Muscle of arm (tissue), 1 donor: ENCODE measurements at regions not wholly inside any gene's neighbourhood (a gene's known extent, or its start where the extent isn't known, plus 50 kb on each side); places are given as distances from the start of the nearest gene placed in this dataset.

Source experiments
- DNase-seq: peaks from one replicate; pipeline ENCODE4 v3.0.0-alpha.2; 2013

DNA sequence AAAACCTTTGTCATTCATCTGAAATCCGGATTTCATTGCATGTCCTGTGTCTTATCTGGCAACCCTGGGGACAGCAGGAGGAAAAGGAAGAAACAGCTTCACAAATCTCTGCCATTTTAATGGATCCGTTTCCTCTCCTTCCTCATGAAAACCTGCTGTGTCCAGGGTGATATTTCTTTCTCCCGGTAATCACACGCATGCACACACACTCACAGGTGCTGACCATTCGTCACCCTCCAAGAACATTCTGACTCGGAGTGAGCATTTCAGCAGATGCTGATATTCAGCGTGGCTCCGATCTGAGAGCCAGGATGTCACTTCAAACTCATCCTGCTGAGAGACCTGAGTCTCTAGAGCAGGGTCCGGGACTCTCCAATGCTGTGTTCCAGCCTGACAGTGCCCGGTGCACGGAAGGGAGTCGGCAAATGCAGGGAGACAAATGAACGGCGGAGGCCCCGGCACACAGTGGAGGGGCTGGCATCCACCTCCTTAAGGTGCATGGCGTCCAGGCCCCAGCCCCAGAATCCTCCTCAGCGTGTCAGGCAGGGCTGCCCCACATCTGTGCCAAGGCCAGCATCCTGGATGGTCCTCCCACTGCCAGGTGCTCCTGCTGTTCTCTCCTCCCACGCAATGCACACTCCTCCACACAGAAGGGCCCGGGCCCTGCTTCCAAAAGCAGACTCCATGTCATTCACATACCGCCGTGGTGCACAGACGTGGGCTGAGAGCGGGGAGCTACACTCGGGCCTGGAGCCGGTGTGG, 70.7 kb downstream of the RBFOX3 start:
- no peak for DNase-seq

DNA sequence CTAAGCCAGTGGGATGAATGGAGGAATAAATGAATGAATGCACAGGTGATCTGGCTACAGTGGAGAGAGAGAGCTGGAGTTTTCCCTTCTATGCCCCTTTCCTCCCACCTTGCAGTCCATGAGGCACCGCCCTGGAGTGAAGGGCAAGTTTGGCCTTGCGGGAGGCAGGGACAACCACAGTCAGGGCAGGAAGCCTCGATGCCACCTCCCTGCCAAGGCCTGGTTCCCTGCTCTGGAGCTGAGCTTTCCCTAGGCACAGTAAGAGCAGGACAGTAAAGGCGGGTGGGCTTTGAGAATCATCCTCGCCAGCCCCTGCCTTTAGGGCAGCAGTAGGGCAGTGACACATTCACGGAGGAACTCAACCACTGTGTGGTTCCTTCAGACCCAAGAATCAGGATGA, 72.6 kb downstream of the RBFOX3 start:
- no peak for DNase-seq

DNA sequence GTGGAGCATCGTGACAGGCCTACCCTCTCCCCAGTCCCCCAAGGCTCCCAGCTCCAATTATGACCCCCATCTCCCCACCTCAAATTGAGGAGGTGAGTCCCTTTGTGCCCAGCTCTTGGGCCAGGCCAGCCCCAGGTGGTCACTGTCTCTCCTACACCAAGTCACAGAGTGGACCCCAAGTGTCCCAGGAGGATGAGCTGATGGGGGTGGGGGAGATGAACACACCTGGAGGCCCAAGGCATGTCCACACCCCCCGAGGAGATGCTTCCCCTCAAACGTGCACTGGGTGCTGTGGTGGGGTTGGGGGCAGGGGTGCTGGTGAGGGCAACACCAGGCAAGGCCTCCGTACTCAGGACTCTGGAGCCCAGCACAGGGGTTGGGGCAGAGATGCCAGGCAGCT, 73.2 kb downstream of the RBFOX3 start:
- DNase-seq, result no peak

DNA sequence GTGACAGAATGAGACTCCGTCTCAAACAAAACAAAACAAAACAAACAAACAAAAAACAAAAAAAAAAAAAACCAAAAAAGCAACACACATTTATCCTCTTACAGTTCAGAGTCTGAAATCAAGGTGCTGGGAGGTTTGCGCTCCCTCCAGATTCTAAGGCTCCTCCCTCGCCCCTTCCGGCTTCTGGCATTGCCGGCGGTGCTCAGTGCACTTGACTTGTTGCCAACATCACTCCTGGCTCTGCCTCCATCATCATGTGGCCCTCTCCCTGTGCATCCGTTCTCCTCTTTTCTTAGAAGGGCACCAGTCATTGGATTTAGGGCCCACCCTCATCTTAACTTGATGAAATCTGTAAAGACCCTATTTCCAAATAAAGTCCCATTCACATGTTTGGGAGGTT, 73.8 kb downstream of the RBFOX3 start:
- no peak for DNase-seq

DNA sequence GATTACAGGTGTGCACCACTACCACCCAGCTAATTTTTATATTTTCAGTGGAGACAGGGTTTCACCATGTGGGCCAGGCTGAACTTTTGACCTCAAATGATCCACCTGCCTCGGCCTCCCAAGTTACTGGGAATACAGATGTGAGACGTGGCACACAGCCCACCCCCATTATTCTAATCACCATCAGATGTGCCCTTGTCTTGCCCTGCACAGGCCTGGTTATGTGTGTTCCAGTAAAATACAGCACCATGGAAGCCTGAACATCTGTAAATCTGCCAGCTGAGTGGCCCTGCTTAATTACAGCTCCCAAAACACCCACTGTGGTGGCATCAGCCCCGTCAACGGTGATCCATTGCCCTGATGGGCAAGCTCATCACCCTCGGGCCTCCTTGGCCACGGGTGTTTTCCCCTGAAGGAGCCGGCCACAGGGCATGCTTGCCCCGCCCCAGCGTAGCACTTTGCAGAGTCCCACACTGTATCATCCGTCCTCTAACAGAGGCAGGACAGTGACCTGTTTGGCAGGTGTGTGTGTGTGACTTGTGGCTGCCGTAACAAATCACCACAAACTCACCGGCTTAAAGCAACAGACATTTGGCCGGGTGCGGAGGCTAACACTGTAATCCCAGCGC, 74.5 kb downstream of the RBFOX3 start:
- no peak for DNase-seq

DNA sequence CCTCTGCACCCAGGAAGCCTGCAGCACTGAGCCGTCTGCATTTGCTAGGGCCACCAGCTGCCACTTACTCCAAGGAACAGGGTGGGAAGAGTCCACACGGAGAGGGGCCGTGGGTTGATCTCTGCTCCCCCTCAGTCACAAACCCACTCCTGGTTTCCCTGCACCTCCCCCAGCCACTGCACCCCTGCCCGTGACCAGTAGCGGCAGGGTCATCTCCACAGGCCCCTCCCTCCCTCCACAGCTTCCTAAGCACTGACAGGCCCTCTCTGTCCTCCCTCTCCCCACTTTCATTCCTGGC, 75.2 kb downstream of the RBFOX3 start:
- no peak for DNase-seq

DNA sequence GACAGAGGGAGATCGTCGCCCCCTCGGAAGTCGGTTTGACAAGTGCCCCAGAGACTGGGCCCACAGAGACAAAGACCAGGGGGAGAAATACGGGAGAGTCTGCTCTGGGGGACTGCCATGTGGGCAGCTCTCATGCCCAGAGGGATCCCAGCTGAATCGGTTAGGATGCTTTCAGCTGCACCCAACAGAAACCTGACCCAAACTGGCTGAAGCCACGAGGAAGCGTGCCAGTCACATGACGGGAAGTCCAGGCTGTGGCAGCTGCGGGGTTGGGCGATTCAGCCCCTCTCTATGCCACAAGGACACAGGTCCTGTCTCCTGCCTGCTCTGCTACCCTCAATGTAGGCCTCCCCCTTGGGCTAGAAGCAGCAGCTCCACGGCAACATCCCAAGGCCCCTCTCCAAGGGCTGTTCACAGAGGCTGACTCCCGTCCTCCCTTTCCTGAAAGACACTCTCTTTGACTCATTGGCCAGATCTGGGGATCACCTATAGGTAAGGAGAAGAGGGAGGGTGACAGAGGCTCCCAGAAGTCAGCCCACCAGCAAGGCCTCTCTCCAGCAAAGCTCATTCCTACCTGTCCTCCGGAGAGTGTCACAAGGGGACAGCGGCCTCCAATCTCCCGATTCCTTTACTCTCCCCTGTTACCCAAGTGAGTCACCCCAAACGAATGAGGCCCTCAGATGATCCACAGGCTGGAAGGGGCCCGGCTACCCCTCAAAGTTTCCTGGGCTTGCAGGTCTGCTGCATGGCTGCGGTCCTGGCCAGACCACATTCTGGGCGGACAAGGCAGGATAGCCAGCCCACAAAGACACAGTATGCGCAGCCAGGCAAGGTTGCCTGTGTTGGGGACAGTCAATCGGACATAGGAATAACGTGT, 75.8 kb downstream of the RBFOX3 start:
- no peak for DNase-seq

DNA sequence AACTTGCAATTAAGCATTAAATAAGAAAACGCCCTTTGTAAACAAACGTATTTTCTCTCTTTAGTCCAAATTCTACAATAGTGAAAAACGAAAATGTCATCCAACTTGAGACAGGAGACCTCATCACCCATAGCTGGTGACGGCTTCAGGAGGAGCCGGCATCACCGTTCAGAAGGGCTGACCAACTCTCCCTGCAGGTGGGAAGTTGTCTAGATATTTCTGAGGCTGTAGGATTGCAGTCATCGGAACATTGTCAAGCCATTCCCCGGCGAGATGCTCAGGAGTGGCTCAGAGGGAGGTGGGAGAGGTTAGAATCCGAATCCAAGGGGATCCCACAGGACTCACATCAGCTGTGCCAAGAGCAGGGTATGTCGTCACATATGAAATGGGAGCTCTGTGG, 76.7 kb downstream of the RBFOX3 start:
- DNase-seq, result no peak

DNA sequence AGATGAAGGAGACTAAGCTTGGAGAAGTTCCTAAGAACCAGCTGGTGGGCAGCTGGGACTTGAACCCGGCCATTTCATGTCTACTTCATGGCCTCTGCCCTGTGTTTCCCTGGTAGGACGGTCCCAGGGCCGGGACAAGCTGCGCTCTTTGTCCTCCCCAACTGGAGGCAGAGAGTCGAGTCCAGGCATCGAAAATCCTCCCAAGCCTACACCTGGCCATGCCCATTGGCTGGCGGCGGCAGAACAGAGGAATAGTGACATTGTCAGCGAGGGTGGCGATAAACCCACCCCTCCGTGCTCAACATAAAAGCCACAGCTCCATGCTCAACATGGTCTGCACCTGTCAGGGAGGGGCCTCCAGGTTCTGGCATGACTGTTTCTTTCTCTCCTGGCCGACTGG, 77.7 kb downstream of the RBFOX3 start:
- no peak for DNase-seq

DNA sequence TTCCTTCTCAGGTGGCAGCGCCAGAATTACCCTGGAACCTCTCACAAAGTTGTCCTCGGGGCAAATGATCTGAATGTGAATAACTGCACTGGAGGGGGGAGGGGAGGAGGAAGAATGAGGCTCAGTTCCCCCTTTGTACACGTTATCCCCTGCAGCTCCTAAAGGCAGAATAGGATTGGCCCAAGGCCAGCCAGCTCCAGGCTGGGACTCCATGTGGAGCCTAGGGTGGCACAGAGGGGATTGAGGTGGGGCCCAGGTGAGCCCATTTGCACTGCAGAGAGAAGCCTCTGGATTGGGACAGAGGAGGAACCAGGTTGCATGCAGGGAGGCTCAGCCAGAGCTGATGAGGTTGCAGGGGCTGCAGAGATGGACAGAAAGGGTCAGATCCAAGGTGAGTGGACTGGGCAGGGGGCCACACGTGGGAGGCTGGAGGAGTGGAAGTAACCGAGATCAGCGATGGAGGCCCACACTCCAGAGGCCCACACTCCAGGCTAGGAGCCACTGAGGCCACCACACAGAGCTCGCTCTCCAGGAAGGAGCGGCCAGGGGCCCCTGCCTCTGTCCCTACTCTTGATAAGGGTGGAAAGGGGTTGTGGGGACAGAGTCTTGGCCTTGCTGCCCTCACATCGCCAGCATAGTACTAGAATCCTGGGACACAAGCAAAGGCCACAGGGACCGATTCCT, 78.6 kb downstream of the RBFOX3 start:
- no peak for DNase-seq

DNA sequence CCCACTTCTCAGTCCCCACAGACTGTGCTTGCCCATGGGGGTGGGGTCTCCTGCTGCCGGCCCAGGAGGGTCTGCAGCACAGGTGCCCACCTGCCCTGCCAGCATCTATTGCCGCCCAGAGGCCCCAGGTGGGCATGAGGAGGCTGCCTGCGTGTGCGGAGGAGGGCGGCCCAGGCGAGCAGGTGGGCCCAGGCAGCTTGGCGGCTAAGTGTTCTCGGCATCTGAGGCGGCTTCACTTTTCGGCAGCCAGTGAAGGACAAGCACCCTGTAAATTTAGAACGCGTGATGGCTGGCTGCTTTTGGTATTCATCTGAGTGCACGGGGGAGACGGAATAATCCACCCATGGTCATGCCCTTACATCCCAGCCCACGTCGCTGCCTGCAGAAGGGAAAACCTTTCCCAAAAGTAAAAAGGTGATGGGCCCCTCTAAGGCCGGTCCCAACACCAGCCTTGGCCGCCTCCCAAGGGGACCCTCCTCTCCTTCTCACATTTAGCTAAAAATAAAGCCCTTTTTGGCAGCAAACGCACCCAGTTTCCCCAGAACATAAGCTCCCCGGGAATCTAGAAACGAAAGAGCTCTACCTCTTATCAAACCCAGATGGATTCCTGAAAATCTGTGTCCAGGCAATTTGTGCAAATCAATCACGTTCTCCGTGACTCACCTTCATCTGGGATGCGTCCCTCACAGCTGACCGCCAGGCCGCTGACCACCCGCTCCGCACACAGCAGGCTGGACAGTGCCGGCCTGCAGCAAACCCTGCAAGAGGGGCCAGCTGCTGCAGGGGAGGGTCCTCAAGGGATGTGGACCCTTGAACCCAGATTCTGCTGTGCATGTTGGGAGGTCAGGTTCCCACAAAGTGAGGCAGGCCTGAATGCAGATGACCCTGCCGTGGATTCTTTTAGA, 79.4 kb downstream of the RBFOX3 start:
- DNase-seq, result no peak

DNA sequence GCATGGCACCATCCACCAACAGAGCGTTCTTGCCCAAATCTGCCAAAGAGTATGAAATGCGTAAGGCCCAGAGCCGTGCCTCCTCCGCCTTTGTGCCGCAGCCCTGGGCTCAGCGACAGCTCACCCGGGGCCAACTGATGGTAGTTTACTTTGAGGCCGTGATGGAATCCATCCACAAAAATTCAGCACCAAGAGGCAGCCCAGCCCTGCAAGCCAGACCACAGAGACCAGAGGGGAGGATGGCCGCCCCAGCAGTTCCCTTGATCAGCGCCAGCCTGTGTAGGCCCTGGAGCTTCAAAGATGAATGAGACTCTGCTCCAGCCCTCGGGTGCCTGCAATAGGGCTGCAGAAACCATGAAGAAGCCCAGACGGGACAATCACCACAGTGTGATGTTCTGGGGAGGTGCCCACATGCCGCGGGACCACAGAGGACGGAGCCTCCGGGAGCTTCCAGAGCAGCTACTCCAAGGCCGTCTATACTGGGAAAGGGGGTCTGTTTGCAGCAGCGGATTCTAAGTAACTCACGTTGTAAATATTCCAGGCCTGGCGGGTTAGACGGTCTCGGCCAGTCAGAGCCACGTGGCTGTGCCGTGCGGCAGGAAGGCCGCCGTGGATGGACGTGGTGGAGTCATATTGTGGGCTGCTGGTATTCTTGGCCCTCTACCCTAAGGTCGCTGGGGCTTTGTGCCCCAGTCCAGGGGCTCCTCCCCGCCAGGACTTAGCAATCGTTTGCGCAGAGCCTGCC, 80.3 kb downstream of the RBFOX3 start:
- DNase-seq, result no peak

DNA sequence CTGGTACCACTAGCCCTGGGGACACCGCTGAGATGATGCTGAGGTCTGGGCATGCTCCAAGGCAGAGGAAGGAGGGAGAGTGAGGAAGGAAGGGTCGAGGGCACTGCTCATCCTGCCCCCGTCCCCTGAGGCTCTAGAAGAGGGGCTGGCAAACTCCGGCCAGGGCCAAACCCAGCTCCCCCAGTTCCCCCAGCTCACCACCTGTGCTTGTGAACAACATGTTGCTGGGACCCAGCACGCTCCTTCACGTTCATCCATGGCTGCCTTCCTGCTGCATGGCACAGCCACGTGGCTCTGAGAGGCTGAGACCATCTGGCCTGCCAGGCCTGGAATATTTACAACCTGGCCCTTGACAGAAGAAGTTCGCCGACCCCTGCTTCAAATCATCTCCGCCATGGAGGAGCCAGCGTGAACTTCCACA, 81.2 kb downstream of the RBFOX3 start:
- DNase-seq, result no peak

DNA sequence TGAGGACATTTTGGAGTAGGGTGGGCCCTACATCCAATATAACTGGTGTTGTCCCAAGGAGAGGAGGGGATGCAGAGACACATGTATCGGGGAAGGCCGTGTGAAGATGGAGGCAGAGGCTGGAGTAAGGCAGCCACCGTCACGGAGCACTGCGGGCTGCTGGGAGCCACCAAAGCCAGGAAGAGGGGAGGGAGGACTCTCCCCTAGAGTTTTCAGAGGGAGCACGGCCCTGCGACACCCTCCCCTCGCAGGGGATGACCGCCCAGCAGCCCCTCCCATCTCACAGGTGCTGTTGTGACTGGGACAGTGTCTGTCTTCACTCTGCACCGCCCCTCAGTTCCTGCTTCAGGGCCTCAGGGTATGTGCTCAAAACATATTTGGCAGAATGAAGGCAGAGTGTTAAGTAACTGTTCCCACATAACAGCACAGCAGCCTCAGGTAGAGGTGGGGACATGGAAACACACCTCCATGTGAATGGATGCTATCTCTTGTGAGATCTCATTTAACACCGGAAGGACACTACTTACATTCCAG, 82.2 kb downstream of the RBFOX3 start:
- DNase-seq, result no peak

DNA sequence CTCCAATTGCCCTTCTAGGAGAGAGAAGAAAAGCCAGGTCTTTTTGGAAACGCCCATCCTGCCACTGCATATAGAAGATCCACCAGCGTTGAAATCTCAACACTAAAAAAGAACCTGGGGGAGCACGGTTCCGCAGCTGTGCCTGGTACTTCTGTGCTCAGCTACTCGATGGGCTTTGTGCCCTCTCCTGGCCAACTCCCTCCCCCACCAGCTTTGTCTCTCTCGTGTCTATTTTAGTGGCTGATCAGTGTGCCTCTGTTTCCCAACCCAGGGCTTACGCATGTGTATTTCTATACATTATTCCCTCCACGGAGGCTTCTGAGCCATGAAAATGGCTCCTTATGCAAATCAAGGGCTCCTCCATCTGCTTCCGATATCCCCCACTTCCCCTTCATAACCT, 83.5 kb downstream of the RBFOX3 start:
- no peak for DNase-seq

DNA sequence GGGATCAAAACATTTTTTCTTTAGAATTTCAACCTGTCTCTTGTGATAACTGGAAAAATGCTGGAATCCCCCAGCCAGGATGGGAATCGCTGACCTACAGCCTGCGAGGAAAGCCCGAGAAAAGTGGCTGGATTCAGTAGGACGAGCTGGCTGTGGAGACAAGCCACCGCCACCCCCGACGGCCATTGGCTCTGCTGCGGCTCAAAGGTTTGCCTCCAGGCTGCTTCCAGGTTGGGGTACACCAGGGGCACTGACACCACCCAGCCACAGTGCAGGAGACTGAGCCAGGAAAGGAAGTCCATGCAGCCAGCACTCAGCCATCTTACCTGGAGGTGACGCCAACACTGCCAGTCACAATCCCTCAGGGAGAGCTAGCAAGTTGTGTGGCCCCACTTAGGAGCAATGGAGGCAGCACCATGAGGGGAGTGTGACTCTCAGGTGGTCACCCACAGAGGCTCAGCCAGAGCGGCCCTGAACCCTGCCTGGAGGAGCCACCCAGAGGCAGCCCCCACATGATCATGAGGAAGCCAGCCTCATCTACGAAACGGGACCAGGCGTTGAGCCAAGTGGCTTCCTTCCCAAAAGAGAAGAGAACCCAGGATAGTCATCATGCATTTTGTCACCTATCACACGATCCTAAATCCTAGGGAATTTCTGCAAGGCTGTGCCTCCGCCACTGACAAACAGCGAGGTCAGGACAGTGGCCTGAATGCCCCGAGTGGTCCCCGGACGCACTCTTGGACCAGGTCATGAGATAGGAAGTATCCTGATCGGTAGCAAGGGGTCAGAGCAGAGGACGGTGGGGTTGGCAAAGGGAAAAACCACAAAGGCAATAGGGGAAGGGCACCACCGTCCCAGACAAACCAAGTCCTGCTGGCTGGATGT, 84.8 kb downstream of the RBFOX3 start:
- DNase-seq, result no peak

DNA sequence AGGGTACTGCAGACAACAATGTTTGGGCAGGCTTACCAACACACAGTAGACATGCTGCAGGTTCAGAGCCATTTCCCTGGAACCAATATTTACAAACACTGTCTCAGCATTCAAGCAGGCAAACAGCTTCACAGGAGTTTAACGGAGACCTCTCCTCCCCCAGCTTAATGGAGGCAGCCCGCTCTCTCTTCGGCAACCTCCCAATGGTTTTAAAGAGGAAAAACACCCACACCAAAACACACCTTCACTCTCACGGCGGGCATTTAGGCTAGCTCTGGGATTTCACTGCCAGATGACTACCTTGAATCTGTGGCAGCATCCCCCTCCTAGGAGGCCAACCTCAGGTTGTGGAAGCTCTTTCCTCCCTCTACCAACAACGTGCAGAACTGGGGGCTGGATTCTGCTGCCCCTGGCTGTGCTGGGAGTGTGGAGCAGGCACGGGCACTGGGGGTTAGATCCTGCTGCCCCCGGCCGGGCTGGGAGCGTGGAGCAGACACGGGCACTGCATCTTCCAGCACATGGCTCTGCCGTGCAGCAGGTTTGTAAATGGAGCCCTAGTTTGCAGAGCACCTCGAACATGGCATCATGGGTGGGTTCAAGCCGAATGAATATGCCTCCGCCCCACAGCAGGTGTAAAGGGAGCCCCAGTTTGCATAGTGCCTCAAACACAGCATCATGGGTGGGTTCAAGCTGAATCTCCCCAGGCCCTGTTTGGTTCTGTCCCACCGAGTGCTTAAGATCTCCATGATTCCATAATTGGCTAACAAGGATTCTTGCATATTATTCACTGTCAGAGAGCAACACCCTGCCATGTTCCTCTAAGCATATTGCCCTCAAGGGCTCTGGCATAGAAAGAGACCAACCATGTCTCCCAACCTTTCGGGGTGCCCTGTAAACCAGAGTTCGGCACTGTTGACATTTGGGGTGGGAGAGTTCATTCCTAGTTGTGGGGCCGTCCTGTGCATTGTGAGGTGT, 86.4 kb downstream of the RBFOX3 start:
- DNase-seq, result no peak

DNA sequence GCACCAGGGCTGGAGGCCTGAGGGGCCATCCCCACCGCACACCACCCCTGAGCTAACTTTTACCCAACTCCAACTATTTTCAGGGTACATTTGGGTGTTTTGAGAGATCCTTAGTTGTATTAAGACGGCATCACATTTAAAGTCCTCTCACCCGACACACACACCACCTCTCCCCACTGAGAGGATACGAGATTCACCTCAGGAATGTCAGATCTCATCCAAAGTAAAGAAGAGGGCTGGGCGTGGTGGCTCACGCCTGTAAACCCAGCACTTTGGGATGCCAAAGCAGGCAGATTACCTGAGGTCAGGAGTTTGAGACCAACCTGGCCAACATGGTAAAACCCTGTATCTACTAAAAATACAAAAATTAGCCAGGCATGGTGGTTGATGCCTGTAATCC, 88.4 kb downstream of the RBFOX3 start:
- DNase-seq, result no peak
